NCI-H146 treated with DMSO at 0.1 percent for 48 hours (cell line): ENCODE measurements at regions not wholly inside any gene's neighbourhood (a gene's known extent, or its start where the extent isn't known, plus 50 kb on each side); places are given as distances from the start of the nearest gene placed in this dataset.
A peak's percentile ranks its signal among the peaks of the same experiment; 100 is the strongest.
"Not testable (repeated sequence)": the region's sequence is repeated elsewhere in the genome, so short reads cannot be mapped to it uniquely, and the experiment has no call there.

Experiments used
- DNase-seq: peaks from one replicate; lab custom pipeline; 2025; ENCODE audit not compliant: unreplicated experiment; lab: John Stamatoyannopoulos, UW

DNA sequence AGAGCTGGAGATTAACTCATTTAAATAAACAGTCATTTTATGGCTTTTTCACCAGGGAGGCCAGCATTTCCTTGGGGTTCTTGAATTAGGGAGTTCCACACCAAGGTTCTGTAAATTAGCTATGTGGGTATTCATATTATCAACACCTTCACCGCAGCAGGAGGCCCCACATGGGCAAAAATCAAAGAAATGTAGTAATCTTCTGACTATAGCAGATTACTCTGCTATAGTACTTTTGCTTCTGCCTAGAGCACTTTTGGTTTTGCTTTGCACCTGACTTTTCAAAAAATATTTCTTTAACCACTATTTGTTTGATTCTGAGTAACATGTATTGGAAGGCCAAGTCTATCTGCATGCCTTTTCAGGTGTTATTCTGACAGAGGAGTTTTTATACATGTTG is 108.6 kb upstream of the POMZP3 start:
- not testable (repeated sequence) for DNase-seq

DNA sequence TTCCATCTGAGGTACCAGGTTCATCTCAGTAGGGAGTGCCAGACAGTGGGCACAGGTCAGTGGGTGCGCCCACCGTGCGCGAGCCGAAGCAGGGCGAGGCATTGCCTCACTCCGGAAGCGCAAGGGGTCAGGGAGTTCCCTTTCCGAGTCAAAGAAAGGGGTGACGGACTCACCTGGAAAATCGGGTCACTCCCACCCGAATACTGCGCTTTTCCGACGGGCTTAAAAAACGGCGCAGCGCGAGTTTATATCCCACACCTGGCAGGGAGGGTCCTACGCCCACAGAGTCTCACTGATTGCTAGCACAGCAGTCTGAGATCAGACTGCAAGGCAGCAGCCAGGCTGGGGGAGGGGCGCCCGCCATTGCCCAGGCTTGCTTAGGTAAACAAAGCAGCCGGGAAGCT is 101.5 kb upstream of the POMZP3 start:
- not testable (repeated sequence) for DNase-seq

DNA sequence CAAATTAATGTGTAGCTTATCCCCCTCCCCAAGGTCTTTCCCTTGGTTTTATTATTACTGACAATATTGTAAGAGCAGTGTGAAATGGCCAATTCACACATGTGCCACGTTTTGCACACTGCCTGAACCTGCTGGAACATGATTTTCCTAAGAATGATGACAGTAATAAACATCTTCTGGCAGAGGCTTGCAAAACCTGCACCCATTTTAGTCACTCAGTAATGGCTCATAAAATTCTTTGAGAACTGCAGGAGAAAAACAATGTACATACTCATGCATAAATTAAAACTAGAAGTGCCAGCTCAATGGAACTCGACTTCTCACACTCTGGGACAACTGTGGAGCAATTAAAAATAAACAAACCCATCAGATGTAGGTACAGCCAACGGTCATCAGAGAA is 96.8 kb upstream of the POMZP3 start:
- not testable (repeated sequence) for DNase-seq

DNA sequence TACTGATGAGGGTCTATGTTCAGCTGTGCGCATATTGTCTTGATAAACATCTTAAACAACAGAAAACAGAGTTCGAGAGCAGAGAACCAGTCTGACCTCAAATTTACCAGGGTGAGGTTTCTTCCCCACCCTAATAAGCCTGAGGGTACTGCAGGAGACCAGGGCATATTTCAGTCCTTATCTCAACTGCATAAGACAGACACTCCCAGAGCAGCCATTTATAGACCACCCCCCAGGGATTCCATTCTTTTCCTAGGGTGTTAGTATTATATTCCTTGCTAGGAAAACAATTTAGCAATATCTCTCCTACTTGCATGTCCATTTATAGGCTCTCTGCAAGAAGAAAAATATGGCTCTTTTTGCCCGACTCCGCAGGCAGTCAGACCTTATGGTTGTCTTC is 89.5 kb upstream of the POMZP3 start:
- DNase-seq, result not testable (repeated sequence)

DNA sequence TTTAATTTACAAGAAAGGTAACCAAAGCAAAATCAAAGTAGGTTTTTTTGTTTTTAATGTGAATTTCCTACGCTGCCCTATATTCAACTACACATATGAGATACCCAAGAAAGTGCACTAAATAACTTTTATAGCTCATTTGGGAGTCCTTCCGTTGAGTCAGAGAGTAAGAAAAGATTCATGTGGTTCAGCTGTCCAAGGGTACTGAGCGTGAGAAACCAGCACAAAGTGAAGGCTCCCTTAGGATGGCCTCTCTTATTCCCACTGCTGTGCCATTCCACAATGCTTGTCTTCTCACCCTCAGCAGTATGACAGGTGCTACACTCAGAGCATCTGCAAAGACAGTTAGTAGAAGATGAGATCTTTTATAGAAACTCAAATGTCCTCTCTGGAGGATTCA is 85.8 kb upstream of the POMZP3 start:
- not testable (repeated sequence) for DNase-seq

DNA sequence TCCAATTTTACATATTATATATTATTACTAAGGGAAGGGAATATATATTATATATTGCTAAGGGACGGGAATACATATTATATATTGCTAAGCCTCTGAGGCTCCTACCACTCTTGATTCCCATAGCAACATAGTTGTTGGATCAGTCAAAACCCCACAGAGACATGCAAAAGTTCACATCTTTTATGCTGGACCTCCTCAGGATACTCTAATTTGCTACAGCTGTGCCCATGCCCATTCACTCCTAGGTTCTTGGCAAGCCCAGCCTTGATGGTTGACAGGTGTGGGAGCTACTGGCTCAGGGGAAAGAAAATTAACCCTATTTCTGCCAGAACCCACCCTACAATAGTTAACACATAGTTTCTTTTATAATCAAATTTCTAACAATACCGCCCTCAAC is 84.6 kb upstream of the POMZP3 start:
- DNase-seq, result peak; percentile 51

DNA sequence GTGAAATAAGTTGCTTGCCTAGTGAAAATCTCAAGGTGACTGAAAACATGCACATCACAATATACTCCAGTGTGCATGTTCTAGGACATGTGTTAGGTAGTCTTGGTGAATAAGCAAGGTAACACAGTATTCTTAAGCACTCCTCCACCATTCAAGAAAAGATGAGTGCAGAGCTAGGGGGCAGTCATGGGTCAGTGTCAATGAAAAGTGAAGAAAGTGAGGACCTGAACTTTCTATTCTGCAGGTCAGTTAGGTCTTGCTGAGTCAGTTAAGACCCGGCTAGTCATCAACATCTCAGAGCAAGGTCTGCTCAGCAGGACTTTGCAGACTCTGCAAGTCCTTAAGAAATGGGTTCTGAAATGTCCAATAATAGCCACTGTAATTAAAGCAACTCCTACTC is 82.6 kb upstream of the POMZP3 start:
- DNase-seq, result not testable (repeated sequence)

DNA sequence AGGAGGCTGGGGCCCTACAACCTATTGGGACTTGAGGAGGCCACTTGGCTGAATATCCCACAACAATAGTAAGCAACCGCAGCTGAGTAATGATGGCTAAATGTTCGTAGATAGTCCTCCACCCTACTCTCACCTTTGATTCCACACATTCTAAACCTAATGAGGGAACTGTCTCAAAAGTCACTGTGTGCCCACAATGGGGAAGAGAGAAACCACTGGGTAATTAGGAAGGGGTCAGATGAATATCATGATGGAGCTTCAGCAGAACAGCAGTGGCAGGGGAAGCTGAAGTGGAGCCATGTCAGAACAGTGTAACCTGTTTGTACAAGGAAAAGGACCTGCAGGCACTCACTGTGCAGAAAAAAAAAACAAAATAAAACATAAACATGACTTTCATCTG is 81.4 kb upstream of the POMZP3 start:
- DNase-seq, result not testable (repeated sequence)

DNA sequence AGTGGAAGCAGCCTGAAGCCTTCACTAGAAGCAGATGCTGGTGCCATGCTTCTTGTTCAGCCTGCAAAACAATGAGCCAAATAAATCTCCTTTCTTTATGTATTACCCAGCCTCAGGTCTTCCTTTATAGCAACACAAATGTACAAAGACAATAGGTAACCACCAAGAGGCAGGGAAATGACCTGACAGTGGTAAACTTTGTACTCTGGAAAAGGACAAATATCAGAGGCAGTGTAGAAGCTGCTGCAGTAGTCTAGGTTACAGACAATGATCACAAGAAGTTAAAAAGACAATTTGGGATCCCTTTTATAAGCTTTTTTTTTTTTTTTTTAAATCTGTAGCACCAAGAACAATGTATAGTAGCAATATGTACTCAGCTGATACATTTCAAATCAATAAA is 76.7 kb upstream of the POMZP3 start:
- DNase-seq, result not testable (repeated sequence)

DNA sequence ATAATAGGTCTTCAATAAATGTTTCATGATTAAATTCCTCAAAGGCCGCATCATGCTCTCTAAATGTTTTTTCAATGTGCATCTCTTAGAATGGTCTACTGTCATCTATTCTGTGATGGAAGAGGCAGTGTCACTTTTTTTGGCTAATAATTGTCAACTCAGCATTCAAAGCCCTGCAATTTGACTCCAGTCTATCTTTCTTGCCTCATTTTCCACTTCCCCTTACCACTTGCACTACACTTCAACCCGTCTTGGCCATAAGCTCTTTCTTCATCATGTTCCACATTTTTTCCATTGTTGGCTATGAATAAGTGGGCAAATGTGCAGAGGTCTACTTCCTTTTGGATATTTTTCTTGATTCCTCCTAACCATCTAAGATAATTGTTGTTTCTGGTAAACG is 59.2 kb upstream of the POMZP3 start:
- not testable (repeated sequence) for DNase-seq

DNA sequence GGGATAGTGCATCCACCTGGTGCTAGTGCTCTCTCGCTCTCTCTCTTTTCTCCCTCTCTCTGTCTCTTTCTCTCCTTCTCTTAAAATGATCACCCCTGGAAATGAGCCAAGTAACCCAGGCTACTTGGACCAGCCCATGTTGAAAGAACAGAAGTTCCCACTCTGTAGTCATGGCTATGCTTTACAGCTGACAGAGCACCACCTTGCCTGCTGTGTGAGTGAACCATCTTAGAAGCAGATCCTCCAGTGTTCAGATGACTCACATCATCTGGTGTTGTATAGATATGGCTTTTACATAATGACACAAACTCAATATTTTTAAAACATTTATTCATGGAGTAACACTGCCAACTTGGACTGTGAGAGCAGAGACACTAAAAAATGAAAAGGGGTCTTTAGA is 57.7 kb upstream of the POMZP3 start:
- not testable (repeated sequence) for DNase-seq

DNA sequence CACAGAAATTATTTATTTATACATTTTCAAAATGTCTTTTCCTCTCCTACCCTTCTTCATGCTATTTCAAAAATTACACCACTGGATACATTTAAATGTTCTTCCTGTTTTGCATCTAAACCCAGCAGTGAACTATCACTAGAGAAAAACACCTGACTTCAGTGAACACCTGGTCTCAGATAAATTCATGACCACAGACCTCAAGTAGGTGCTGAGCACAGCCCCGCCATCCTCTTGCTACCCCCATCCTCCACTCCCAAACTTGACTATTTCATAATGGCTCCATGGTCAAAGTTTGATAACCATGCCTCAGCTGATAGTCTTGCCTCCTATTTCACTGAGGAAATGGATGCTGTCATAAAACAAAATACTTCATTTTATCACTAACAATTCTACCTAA is 56.6 kb upstream of the POMZP3 start:
- DNase-seq, result not testable (repeated sequence)

DNA sequence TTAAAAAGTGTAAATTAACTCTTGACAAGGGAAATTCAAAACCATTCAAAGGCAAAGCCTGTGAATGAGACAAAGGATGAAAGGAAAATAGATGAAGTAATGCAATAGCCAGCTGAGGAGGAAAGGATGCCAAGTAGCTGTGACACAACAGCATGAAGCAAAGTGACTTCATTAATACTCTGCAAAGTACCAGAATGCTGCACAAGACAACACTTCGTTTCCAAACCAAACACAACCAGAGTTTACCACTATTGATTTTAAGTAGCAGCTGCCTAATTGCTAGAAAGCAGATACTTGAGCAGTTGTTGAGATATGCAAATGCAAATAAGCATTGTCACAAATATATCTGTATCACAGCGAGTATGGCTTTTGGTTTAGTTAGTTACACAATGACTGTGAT is 54.7 kb upstream of the POMZP3 start:
- DNase-seq, result peak; percentile 67

DNA sequence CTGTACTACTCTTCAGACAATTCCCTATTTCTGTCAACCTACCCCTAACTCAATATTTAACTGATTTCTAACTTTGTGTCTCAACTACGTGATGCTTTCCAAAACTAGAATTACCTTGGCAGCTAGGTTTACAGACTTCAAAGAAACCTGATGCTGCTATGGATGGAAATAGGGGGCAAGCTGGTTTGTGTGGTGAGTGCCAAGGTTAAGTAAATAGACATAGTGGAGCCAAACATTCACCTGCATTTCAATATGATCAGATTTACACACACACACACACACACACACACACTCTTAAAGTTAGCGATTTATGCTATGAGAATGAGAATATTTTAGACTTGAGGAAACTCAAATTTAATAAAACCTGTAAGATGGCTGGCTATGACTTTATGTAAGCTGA is 52.1 kb upstream of the POMZP3 start:
- DNase-seq, result peak; percentile 68

DNA sequence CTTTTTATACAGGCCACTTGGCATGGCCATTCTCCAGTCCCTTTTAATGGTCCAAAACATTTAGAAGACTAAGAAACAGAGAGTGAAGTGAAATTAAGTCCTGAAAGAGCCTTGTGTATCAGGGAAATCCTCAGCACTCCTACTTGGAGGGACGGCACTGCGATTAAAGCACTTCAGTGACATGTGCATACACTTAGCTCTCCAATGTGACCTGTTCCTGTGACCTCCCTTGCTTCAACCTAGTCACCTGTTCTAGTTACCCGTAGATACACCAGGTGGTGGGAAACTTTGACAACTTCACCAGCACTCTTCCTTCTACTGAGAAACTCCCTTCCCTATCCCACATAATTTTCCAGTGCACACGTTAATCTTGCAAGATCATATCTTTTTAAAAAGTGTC is 51.4 kb upstream of the POMZP3 start:
- DNase-seq, result not testable (repeated sequence)

DNA sequence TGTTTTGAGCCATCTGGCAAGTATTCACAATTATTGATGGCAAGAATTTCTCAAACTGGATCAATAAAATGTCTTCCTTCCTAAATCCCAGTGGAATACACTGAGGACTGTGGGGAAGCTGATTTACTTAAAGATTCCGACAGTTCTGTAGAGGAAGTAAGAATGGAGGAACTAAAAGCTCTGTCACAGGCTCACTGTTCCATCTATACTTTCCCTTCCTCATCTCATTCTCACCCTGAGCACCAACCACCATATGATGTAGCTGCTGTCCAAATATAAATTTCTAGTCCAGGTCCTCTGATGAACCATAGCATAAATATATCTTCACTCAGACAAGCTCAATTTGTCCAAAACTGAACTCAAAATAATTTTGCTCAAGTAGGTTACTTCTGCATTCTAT is 49.8 kb upstream of the POMZP3 start:
- not testable (repeated sequence) for DNase-seq
